H9 (cell line): ENCODE measurements at regions not wholly inside any gene's neighbourhood (a gene's known extent, or its start where the extent isn't known, plus 50 kb on each side); places are given as distances from the start of the nearest gene placed in this dataset.

ENCODE experiments used
- DNase-seq: peaks from one replicate; pipeline ENCODE4 v3.0.0-alpha.2; 2017
- H2AFZ ChIP-seq: one replicate; pipeline ENCODE4 v1.6.1; 2013; ENCODE audit warnings: mild to moderate bottlenecking, low read length, control low read depth, moderate library complexity
- H2AK5ac ChIP-seq: 2 replicates; pipeline ENCODE4 v1.6.1; 2013; ENCODE audit warnings: low read length, control low read depth, mixed read lengths; ENCODE audit not compliant: insufficient read length
- H2BK120ac ChIP-seq: one replicate; pipeline ENCODE4 v1.6.1; 2013; ENCODE audit warnings: low read depth, mild to moderate bottlenecking, low read length, control low read depth, inconsistent platforms; ENCODE audit not compliant: poor library complexity, severe bottlenecking
- H2BK12ac ChIP-seq: 2 replicates; pipeline ENCODE4 v1.6.1; 2013; ENCODE audit warnings: low read length, control low read depth, mixed read lengths, low read depth; ENCODE audit not compliant: insufficient read length
- H2BK15ac ChIP-seq: 2 replicates; pipeline ENCODE4 v1.6.1; 2013; ENCODE audit warnings: low read depth, low read length, control low read depth
- H2BK20ac ChIP-seq: one replicate; pipeline ENCODE4 v1.6.1; 2013; ENCODE audit warnings: low read depth, mild to moderate bottlenecking, low read length, control low read depth, inconsistent platforms; ENCODE audit not compliant: poor library complexity, severe bottlenecking
- H2BK5ac ChIP-seq: 2 replicates; pipeline ENCODE4 v1.6.1; 2013; ENCODE audit warnings: low read length, control low read depth, mixed read lengths; ENCODE audit not compliant: insufficient read length
- H3K14ac ChIP-seq: 2 replicates; pipeline ENCODE4 v1.6.1; 2013; ENCODE audit warnings: low read length, control low read depth; ENCODE audit not compliant: insufficient read depth
- H3K18ac ChIP-seq: 2 replicates; pipeline ENCODE4 v1.6.1; 2013; ENCODE audit warnings: low read depth, mild to moderate bottlenecking, mixed read lengths, low read length, control low read depth; ENCODE audit not compliant: insufficient read length
- H3K23ac ChIP-seq: 2 replicates; pipeline ENCODE4 v1.6.1; 2013; ENCODE audit warnings: low read length, control low read depth, mixed read lengths, low read depth; ENCODE audit not compliant: insufficient read length
- H3K23me2 ChIP-seq: 2 replicates; pipeline ENCODE4 v1.6.1; 2013; ENCODE audit warnings: low read depth, mild to moderate bottlenecking, mixed read lengths, low read length, control low read depth; ENCODE audit not compliant: insufficient read length, poor library complexity, severe bottlenecking
- H3K27ac ChIP-seq: 2 replicates; pipeline ENCODE4 v1.5.1; 2013; ENCODE audit warnings: low read length, control low read depth, mixed read lengths, low read depth; ENCODE audit not compliant: insufficient read length
- H3K27me3 ChIP-seq: 2 replicates; pipeline ENCODE4 v1.6.1; 2013; ENCODE audit warnings: low read length, control low read depth, inconsistent platforms; ENCODE audit not compliant: insufficient read depth
- H3K4ac ChIP-seq: 2 replicates; pipeline ENCODE4 v1.6.1; 2013; ENCODE audit warnings: low read depth, mild to moderate bottlenecking, control low read depth, inconsistent platforms, low read length, moderate library complexity
- H3K4me1 ChIP-seq: 2 replicates; pipeline ENCODE4 v1.6.1; 2013; ENCODE audit warnings: low read length, control low read depth, inconsistent platforms; ENCODE audit not compliant: insufficient read depth
- H3K4me2 ChIP-seq: 2 replicates; pipeline ENCODE4 v1.6.1; 2013; ENCODE audit warnings: low read length, control low read depth, mixed read lengths; ENCODE audit not compliant: insufficient read length, insufficient read depth
- H3K56ac ChIP-seq: 2 replicates; pipeline ENCODE4 v1.6.1; 2013; ENCODE audit warnings: low read depth, mild to moderate bottlenecking, mixed read lengths, low read length, control low read depth; ENCODE audit not compliant: insufficient read length
- H3K79me1 ChIP-seq: 2 replicates; pipeline ENCODE4 v1.6.1; 2013; ENCODE audit warnings: low read depth, mild to moderate bottlenecking, moderate library complexity, low read length, control low read depth, inconsistent platforms; ENCODE audit not compliant: insufficient read depth, poor library complexity, severe bottlenecking
- H3K79me2 ChIP-seq: 2 replicates; pipeline ENCODE4 v1.6.1; 2013; ENCODE audit warnings: low read length, control low read depth, inconsistent platforms; ENCODE audit not compliant: insufficient read depth
- H3K9ac ChIP-seq: 2 replicates; pipeline ENCODE4 v1.6.1; 2013; ENCODE audit warnings: low read length, control low read depth, mixed read lengths; ENCODE audit not compliant: insufficient read length; ENCODE audit errors: extremely low read depth
- H3K9me3 ChIP-seq: one replicate; pipeline ENCODE4 v1.6.1; 2013; ENCODE audit warnings: low read depth, low read length, inconsistent platforms; ENCODE audit not compliant: control insufficient read depth
- H3T11ph ChIP-seq: one replicate; pipeline ENCODE4 v1.6.1; 2013; ENCODE audit warnings: mild to moderate bottlenecking, low read length, control low read depth, inconsistent platforms
- H4K20me1 ChIP-seq: one replicate; pipeline ENCODE4 v1.6.1; 2013; ENCODE audit not compliant: control insufficient read depth, insufficient read length, insufficient read depth
- H4K5ac ChIP-seq: 2 replicates; pipeline ENCODE4 v1.6.1; 2013; ENCODE audit warnings: low read depth, mild to moderate bottlenecking, mixed read lengths, low read length, control low read depth; ENCODE audit not compliant: insufficient read length
- H4K8ac ChIP-seq: replicated peaks from 2 replicates; pipeline ENCODE4 v1.6.1; 2013; ENCODE audit warnings: low read length, control low read depth, mixed read lengths, low read depth; ENCODE audit not compliant: insufficient read length
- H4K91ac ChIP-seq: 2 replicates; pipeline ENCODE4 v1.6.1; 2013; ENCODE audit warnings: low read depth, mild to moderate bottlenecking, moderate library complexity, mixed read lengths, low read length, control low read depth; ENCODE audit not compliant: insufficient read length
- H3K27ac Mint-ChIP-seq, 3 experiments: 2 replicates in 2 of 3; 3 replicates in 1 of 3; pipeline ENCODE4 v1.8.0; 2020 to 2021; ENCODE audit warnings: mixed read lengths in 3 of 3, mild to moderate bottlenecking in 1 of 3, moderate library complexity in 1 of 3
- H3K27me3 Mint-ChIP-seq: 2 replicates; pipeline ENCODE4 v1.8.0; 2021; ENCODE audit warnings: low read depth, mild to moderate bottlenecking, moderate library complexity, mixed read lengths
- H3K36me3 Mint-ChIP-seq, 3 experiments: 2 replicates in 2 of 3; 3 replicates in 1 of 3; pipeline ENCODE4 v1.8.0; 2020 to 2021; ENCODE audit warnings: low read depth in 3 of 3, mixed read lengths in 3 of 3; ENCODE audit not compliant: insufficient read depth in 1 of 3
- H3K4me1 Mint-ChIP-seq, 2 experiments: 2 replicates each; pipeline ENCODE4 v1.8.0; 2020; ENCODE audit warnings: mixed read lengths in 2 of 2
- H3K4me3 Mint-ChIP-seq, 2 experiments: 2 replicates in 1 of 2; 3 replicates in 1 of 2; pipeline ENCODE4 v1.8.0; 2020 to 2021; ENCODE audit warnings: mild to moderate bottlenecking in 2 of 2, mixed read lengths in 2 of 2, moderate library complexity in 1 of 2
- H3K9me3 Mint-ChIP-seq, 2 experiments: 2 replicates in 1 of 2; 3 replicates in 1 of 2; pipeline ENCODE4 v1.8.0; 2020; ENCODE audit warnings: mild to moderate bottlenecking in 2 of 2, mixed read lengths in 2 of 2, moderate library complexity in 1 of 2
- WGBS: extraction: QIAGEN DNeasy Blood & Tissue Kit; methylation state at CpG from one replicate; pipeline ENCODE4 v1.1.7; 2013; ENCODE audit warnings: missing lambda C conversion rate, low lambda C conversion rate, mixed read lengths; ENCODE audit not compliant: insufficient read length; ENCODE audit errors: extremely low coverage; 5-methylcytosine and 5-hydroxymethylcytosine counted together
- TF ChIP-seq, protein P1 (sequence below): fragments of 200-600 bp; sonication (generic); conservative IDR thresholded peaks from 3 replicates; pipeline ENCODE4 v1.8.0; 2021; ENCODE audit warnings: antibody characterized with exemption, mild to moderate bottlenecking

- WGBS = no CpG with 5 or more reads among the region's 3 CpGs
These were observed 215.9 kb upstream of the STAC start for GRCh38 chr3:36164400-36164799.

More at GRCh38 chr3:36164400-36164799, 215.9 kb upstream of the STAC start:
- no peak overlapping the region for H3K27ac ChIP-seq
- H3K79me2 ChIP-seq = no peaks in the 10 kb centered on the region
- peaks cover 7% of the 10 kb centered on the region; the same call in 1 of the 2 replicates for H3K4me1 ChIP-seq
- no peak overlapping the region for H3K56ac ChIP-seq
- no peak for DNase-seq
- H2BK12ac ChIP-seq = no peak overlapping the region
- no peak overlapping the region for H3T11ph ChIP-seq
- H4K8ac ChIP-seq = no peak overlapping the region
- no peak overlapping the region for H3K4me2 ChIP-seq
- no peak overlapping the region for H4K91ac ChIP-seq
- TF ChIP-seq, protein P1, sequence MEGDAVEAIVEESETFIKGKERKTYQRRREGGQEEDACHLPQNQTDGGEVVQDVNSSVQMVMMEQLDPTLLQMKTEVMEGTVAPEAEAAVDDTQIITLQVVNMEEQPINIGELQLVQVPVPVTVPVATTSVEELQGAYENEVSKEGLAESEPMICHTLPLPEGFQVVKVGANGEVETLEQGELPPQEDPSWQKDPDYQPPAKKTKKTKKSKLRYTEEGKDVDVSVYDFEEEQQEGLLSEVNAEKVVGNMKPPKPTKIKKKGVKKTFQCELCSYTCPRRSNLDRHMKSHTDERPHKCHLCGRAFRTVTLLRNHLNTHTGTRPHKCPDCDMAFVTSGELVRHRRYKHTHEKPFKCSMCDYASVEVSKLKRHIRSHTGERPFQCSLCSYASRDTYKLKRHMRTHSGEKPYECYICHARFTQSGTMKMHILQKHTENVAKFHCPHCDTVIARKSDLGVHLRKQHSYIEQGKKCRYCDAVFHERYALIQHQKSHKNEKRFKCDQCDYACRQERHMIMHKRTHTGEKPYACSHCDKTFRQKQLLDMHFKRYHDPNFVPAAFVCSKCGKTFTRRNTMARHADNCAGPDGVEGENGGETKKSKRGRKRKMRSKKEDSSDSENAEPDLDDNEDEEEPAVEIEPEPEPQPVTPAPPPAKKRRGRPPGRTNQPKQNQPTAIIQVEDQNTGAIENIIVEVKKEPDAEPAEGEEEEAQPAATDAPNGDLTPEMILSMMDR = no peak
- H2BK20ac ChIP-seq = no peak overlapping the region
- no peak overlapping the region for H3K18ac ChIP-seq
- H2BK15ac ChIP-seq = no peak overlapping the region
- H3K79me1 ChIP-seq = no peaks in the 10 kb centered on the region
- Mint-ChIP-seq H3K27ac (no peak overlapping the region), H3K27me3 (no peaks in the 10 kb centered on the region), H3K9me3 (no peaks in the 10 kb centered on the region), H3K4me3 (no peak overlapping the region), H3K4me1 (peaks cover 5 to 9% of the 10 kb centered on the region in 2 experiments), H3K36me3 (no peaks in the 10 kb centered on the region)
- H3K23me2 ChIP-seq = no peaks in the 10 kb centered on the region
- H4K20me1 ChIP-seq = no peaks in the 10 kb centered on the region
- H2AFZ ChIP-seq = no peak overlapping the region
- no peaks in the 10 kb centered on the region for H3K9me3 ChIP-seq
- no peak overlapping the region for H2BK120ac ChIP-seq
- no peak overlapping the region for H3K14ac ChIP-seq
- no peak overlapping the region for H3K4ac ChIP-seq
- no peak overlapping the region for H3K23ac ChIP-seq
- H2BK5ac ChIP-seq = no peak overlapping the region
- H3K27me3 ChIP-seq = no peaks in the 10 kb centered on the region
- no peak overlapping the region for H2AK5ac ChIP-seq
- H4K5ac ChIP-seq = no peak overlapping the region
- H3K9ac ChIP-seq = no peak overlapping the region
